Liver (tissue), 8 donors: ENCODE measurements at regions not wholly inside any gene's neighbourhood (a gene's known extent, or its start where the extent isn't known, plus 50 kb on each side); places are given as distances from the start of the nearest gene placed in this dataset.

Experiments
- DNase-seq: peaks from one replicate; pipeline ENCODE4 v3.0.0-alpha.2; 2017; ENCODE audit warnings: low spot score
- H3K27ac ChIP-seq, 2 donors: one replicate each; pipeline ENCODE4 v1.7.0; 2013; ENCODE audit warnings: inconsistent platforms in 2 of 2, low read length in 2 of 2, control low read depth in 1 of 2, low read depth in 1 of 2, mild to moderate bottlenecking in 1 of 2
- H3K27me3 ChIP-seq, 4 donors: one replicate each; pipeline versions ENCODE4 v1.6.1 to v1.7.0; 2013; ENCODE audit warnings: low read length in 3 of 4, inconsistent platforms in 1 of 4, mild to moderate bottlenecking in 1 of 4, moderate library complexity in 1 of 4; ENCODE audit not compliant: control insufficient read depth in 4 of 4, insufficient read depth in 4 of 4
- H3K36me3 ChIP-seq, 4 donors: one replicate each; pipeline versions ENCODE4 v1.6.1 to v1.7.0; 2013; ENCODE audit warnings: low read length in 3 of 4, mild to moderate bottlenecking in 3 of 4, low read depth in 1 of 4, moderate library complexity in 1 of 4; ENCODE audit not compliant: control insufficient read depth in 4 of 4, insufficient read depth in 3 of 4
- H3K4me1 ChIP-seq, 4 donors: one replicate each; pipeline versions ENCODE4 v1.6.1 to v1.7.0; 2013; ENCODE audit warnings: low read length in 3 of 4, mild to moderate bottlenecking in 3 of 4, moderate library complexity in 1 of 4; ENCODE audit not compliant: control insufficient read depth in 4 of 4, insufficient read depth in 4 of 4
- H3K4me3 ChIP-seq, 3 donors: one replicate each; pipeline versions ENCODE4 v1.6.1 to v1.7.0; 2013; ENCODE audit warnings: low read length in 3 of 3, control low read depth in 1 of 3, low read depth in 1 of 3, mild to moderate bottlenecking in 1 of 3
- H3K9ac ChIP-seq, 2 donors: one replicate each; pipeline ENCODE4 v1.7.0; 2013; ENCODE audit warnings: low read length in 2 of 2, mild to moderate bottlenecking in 2 of 2, moderate library complexity in 2 of 2, control low read depth in 1 of 2, low read depth in 1 of 2
- H3K9me3 ChIP-seq, 4 donors: one replicate each; pipeline versions ENCODE4 v1.6.1 to v1.7.0; 2013; ENCODE audit warnings: low read length in 3 of 4; ENCODE audit not compliant: control insufficient read depth in 4 of 4
- ATF3 ChIP-seq: IDR thresholded peaks from 2 replicates; pipeline ENCODE4 v1.6.1; 2016; ENCODE audit warnings: antibody characterized with exemption
- CTCF ChIP-seq: fragments of 150-350 bp; IDR thresholded peaks from 2 replicates; pipeline ENCODE4 v1.5.1; 2017; ENCODE audit warnings: improper control_type of control experiment, low read depth, low read length; ENCODE audit not compliant: missing input control
- EGR1 ChIP-seq, 2 donors: IDR thresholded peaks; 2 replicates each; pipeline ENCODE4 v1.6.1; 2016 to 2018; ENCODE audit warnings: antibody characterized with exemption in 2 of 2, low read depth in 2 of 2
- FOXA1 ChIP-seq: IDR thresholded peaks from 2 replicates; pipeline ENCODE4 v1.6.1; 2016; ENCODE audit warnings: antibody characterized with exemption
- FOXA2 ChIP-seq: IDR thresholded peaks from 2 replicates; pipeline ENCODE4 v1.6.1; 2016; ENCODE audit warnings: antibody characterized with exemption
- GABPA ChIP-seq, 2 donors: IDR thresholded peaks in 1 of 2; conservative IDR thresholded peaks in 1 of 2; 2 replicates each; pipeline ENCODE4 v1.6.1; 2016; ENCODE audit warnings: antibody characterized with exemption in 2 of 2, mild to moderate bottlenecking in 1 of 2, moderate library complexity in 1 of 2
- HNF4A ChIP-seq, 2 donors: conservative IDR thresholded peaks; 2 replicates each; pipeline ENCODE4 v1.6.1; 2016; ENCODE audit warnings: antibody characterized with exemption in 2 of 2, mild to moderate bottlenecking in 2 of 2
- HNF4G ChIP-seq: IDR thresholded peaks from 2 replicates; pipeline ENCODE4 v1.6.1; 2016; ENCODE audit warnings: antibody characterized with exemption
- JUND ChIP-seq, 2 donors: IDR thresholded peaks; 2 replicates each; pipeline ENCODE4 v1.6.1; 2016; ENCODE audit warnings: antibody characterized with exemption in 2 of 2
- MAX ChIP-seq: IDR thresholded peaks from 2 replicates; pipeline ENCODE4 v1.6.1; 2016; ENCODE audit warnings: antibody characterized with exemption
- RAD21 ChIP-seq, 2 donors: IDR thresholded peaks; 2 replicates each; pipeline ENCODE4 v1.6.1; 2016; ENCODE audit warnings: antibody characterized with exemption in 2 of 2, mild to moderate bottlenecking in 2 of 2
- REST ChIP-seq: IDR thresholded peaks from 2 replicates; pipeline ENCODE4 v1.6.1; 2016; ENCODE audit warnings: antibody characterized with exemption, mild to moderate bottlenecking
- RXRA ChIP-seq, 2 donors: IDR thresholded peaks; 2 replicates each; pipeline ENCODE4 v1.6.1; 2017 to 2018; ENCODE audit warnings: antibody characterized with exemption in 2 of 2, mild to moderate bottlenecking in 1 of 2
- SP1 ChIP-seq: IDR thresholded peaks from 2 replicates; pipeline ENCODE4 v1.6.1; 2018; ENCODE audit warnings: antibody characterized with exemption, mild to moderate bottlenecking
- TAF1 ChIP-seq: conservative IDR thresholded peaks from 2 replicates; pipeline ENCODE4 v1.6.1; 2016; ENCODE audit warnings: antibody characterized with exemption, mild to moderate bottlenecking
- YY1 ChIP-seq: IDR thresholded peaks from 2 replicates; pipeline ENCODE4 v1.6.1; 2016; ENCODE audit warnings: antibody characterized with exemption, mild to moderate bottlenecking
- ZBTB33 ChIP-seq: IDR thresholded peaks from 2 replicates; pipeline ENCODE4 v1.6.1; 2016; ENCODE audit warnings: antibody characterized with exemption
- WGBS: extraction: QIAGEN DNeasy Blood & Tissue Kit; methylation state at CpG from one replicate; pipeline ENCODE4 v1.1.7; 2013; 5-methylcytosine and 5-hydroxymethylcytosine counted together
- donor health status: healthy.
- donor health status: healthy.
- donor health status: healthy.
- donor health status: healthy.
- donor health status: healthy.

GRCh38 chr3:29099775-29100174 lies 181.1 kb upstream of the RBMS3 start:
- H3K9me3 ChIP-seq: peaks cover 0 to 8% (median 0%) of the 10 kb centered on the region in 4 donors
- no peak for TF ChIP-seq TAF1
- TF ChIP-seq REST: no peak
- TF ChIP-seq ZBTB33: no peak
- TF ChIP-seq HNF4G: no peak
- TF ChIP-seq JUND (IDR thresholded peaks at IDR 0.05): no peak
- no peak for TF ChIP-seq RAD21 (IDR thresholded peaks at IDR 0.05)
- no peak for TF ChIP-seq ATF3
- no peak for TF ChIP-seq YY1
- no peak for TF ChIP-seq EGR1 (IDR thresholded peaks at IDR 0.05; ENCODE audit: low read depth in 2 of 2)
- TF ChIP-seq CTCF: no peak
- no peak for TF ChIP-seq RXRA (IDR thresholded peaks at IDR 0.05)
- TF ChIP-seq SP1: no peak
- TF ChIP-seq HNF4A (conservative IDR thresholded peaks at IDR 0.05): no peak
- H3K27me3 ChIP-seq: peaks cover 0 to 2% (median 0%) of the 10 kb centered on the region in 4 donors
- no peak for DNase-seq
- no peaks in the 10 kb centered on the region for H3K4me1 ChIP-seq
- H3K27ac ChIP-seq: no peak overlapping the region
- 89% methylated on average over 1 of the region's 1 CpG for WGBS
- H3K9ac ChIP-seq: no peak overlapping the region
- H3K4me3 ChIP-seq: no peak overlapping the region
- H3K36me3 ChIP-seq: no peaks in the 10 kb centered on the region

- WGBS: 80% methylated on average over 3 of the region's 3 CpGs
- H3K36me3 ChIP-seq: no peaks in the 10 kb centered on the region
- H3K9me3 ChIP-seq: peaks cover 0 to 8% (median 0%) of the 10 kb centered on the region in 4 donors
- H3K27ac ChIP-seq: no peak overlapping the region
- H3K4me1 ChIP-seq: no peaks in the 10 kb centered on the region
- DNase-seq: no peak
- no peak overlapping the region for H3K4me3 ChIP-seq
- peaks cover 0 to 2% (median 0%) of the 10 kb centered on the region in 4 donors for H3K27me3 ChIP-seq
- H3K9ac ChIP-seq: no peak overlapping the region
- TF ChIP-seq YY1: no peak
- no peak for TF ChIP-seq FOXA2
- TF ChIP-seq JUND (IDR thresholded peaks at IDR 0.05): no peak
- TF ChIP-seq HNF4G: no peak
- no peak for TF ChIP-seq MAX
- TF ChIP-seq HNF4A (conservative IDR thresholded peaks at IDR 0.05): no peak
- no peak for TF ChIP-seq RXRA (IDR thresholded peaks at IDR 0.05)
- no peak for TF ChIP-seq SP1
- TF ChIP-seq ATF3: no peak
- TF ChIP-seq EGR1 (IDR thresholded peaks at IDR 0.05; ENCODE audit: low read depth in 2 of 2): no peak
- TF ChIP-seq CTCF: no peak
- no peak for TF ChIP-seq FOXA1
- TF ChIP-seq TAF1: no peak
- TF ChIP-seq GABPA (IDR thresholded peaks at IDR 0.05 in 1 of 2, conservative IDR thresholded peaks at IDR 0.05 in 1 of 2): no peak
- TF ChIP-seq RAD21 (IDR thresholded peaks at IDR 0.05): no peak
- no peak for TF ChIP-seq REST
Measured at GRCh38 chr3:29100292-29100691, 180.6 kb upstream of the RBMS3 start.
